HG03457 (cell line): ENCODE measurements at regions not wholly inside any gene's neighbourhood (a gene's known extent, or its start where the extent isn't known, plus 50 kb on each side); places are given as distances from the start of the nearest gene placed in this dataset.

Experiments
- ATAC-seq: cut with Tn5 transposase; IDR thresholded peaks from one replicate; pipeline ENCODE4 v1.9.1; 2021; ENCODE audit warnings: moderate number of reproducible peaks; ENCODE audit not compliant: unreplicated experiment

DNA sequence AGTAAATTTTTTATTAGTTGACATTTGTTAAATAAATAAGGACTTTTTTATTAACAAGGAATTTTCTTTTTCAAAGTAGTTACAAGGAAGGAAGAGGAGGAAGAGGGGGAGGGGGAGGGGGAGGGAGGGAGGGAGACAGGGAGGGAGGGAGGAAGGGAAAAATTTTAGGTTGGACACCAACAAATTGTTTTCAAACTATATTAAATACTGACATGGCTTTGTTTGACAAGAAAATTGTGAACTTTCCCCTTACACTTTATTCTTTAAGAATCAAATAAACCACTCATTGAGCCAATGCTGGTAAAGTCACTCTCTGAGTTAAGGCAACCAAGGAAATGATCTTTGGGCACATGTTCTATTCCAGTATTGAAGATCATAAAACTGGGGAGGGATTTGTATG is 115.7 kb upstream of the PPP2R3A start:
- no peak for ATAC-seq

DNA sequence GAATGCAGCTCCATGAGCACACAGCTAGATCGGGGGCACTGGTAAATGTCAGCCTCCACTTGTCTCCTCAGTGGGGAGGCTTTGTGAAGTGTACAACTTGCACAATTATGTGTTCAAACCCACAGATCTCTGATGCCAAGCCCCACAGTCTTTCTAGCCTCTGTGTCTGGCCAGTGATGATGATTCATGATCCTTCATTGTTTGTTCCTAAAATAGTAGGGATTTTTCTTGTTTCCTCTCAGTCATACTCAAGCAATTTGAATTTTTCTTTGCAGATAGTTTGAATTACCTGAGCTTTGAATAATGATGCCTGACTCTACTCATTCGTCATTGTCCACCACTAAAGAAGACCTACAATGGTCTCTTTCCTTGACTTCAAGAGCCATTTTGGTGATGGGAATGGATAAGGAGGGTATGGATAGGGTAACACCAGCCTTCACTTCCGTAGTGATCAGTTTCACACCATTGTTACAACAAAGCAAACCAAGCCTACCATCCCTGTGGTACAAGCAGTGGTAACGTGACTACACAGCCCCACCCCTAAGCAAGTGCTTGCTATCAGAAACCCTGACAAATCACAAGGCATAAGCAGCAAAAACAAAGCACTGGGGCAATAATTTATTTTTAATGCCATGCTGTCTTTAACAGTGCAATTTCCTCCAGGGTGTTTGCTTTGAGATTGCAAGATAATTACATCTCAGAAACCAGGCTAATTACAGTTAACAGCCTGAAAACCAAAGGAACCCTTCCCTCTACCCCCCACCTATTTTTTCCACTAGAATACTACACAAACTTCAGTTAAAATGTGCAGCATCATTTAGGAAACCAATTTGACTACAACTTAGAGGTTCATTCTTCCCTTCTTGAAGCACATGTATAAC is 114.1 kb upstream of the PPP2R3A start:
- ATAC-seq, result no peak

DNA sequence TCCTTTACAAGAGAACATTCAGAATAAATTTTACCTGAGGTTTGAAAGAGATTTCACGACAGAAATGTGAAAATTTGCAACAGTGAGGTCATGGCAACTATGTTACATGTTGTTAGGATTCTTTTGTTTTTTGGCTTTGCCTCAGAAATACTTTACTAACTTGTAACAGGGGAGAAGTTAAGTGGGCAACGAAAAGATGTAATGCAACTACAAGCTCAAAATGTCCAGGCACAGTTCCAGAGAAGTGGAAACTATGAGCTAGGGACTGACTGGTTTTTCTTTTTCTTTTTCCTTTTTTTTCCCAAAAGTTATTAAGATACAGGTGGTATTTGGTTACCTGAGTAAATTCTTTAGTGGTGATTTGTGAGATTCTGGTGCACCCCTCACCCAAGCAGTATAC is 111.5 kb upstream of the PPP2R3A start:
- ATAC-seq, result no peak

DNA sequence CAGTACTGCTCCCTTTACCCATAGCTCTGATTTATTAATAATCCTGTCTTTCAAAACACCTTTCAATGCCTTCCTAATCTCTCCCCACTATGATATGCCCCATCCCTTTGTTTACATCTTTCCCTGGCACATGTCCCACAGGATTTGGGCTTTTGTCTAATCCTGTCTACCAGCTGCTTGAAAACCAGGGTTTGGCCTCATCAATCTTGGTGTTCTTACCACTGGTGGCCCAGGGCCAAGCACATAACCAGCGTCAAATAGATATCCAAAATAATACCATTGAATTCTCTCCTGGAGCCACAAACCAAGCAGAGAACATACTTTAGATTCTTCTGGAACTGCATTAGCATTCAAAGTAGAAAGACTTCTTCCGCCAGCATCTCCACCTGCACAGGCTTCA is 104.8 kb upstream of the PPP2R3A start:
- no peak for ATAC-seq

DNA sequence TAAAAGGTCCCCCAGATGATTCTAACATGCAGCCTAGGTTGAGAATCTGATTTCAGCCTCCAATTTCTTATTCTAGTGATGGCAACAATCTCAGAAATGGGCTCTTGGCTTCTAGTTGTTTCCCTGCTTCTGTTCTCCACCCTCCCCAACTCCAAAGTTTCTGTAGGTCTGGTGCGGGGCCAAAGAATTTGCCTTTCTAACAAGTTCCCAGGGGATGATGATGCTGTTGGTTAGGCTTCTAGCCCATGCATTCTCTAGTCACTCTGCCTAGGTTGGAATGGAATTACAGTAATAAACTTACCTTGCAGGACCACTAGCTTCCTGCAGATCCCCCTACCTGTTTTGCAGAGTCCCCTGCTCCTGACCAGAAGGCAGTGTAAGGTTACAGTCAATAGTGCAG is 103.2 kb upstream of the PPP2R3A start:
- ATAC-seq, result no peak

DNA sequence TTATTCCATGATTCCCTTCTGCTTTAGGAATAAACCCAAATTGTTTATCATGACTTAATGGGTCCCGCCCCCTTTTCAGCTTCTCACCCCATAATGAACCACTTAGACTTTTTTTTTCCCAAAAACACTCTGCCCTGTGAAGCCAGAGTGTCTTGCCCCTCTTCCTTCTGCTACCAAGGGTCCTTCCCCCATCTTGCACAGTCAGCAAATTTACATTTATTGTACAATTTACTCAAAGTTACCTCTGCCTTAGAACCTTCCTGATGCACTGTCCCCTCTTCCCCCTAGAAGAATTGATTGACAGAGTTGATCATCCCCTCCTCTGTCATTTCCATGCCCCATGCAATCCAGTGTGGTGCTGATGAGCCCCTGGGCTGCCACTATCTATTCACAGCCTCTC is 101.5 kb upstream of the PPP2R3A start:
- no peak for ATAC-seq

DNA sequence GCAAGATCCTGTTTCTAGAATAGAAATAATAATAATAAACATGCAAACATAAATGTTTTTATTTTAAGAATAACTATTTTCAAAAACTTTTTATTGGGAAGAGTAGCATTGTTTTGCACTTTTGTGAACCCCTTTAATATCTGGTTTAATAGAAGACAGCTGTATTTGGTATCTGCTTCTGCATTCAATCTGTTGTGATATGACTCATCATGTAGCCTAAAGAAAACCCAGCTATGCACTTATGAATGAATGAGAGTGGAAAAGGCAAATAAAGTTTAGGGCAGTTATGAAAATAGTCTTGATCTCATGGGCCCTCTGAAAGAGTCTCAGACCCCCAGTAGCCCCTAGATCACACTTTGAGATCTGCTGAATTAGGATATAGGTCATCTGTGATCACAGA is 100.4 kb upstream of the PPP2R3A start:
- no peak for ATAC-seq

DNA sequence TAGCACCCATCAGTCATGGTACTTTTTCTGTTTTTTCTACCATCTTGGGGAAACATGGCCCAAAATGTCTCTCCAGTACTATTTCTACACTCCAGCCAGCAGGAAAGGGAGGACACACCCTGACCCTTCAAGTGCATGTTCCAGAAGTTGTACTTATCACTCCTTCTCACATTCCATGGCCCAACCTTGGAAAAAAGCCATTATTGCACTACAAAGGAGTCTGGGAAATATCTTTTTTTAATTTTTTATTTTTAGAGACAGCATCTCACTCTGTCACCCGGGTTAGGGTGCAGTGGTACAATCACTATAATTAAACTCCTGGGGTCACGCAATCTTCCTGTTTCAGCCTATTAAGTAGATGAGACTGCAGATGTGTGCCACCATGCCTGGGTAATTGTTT is 100.0 kb upstream of the PPP2R3A start:
- no peak for ATAC-seq

DNA sequence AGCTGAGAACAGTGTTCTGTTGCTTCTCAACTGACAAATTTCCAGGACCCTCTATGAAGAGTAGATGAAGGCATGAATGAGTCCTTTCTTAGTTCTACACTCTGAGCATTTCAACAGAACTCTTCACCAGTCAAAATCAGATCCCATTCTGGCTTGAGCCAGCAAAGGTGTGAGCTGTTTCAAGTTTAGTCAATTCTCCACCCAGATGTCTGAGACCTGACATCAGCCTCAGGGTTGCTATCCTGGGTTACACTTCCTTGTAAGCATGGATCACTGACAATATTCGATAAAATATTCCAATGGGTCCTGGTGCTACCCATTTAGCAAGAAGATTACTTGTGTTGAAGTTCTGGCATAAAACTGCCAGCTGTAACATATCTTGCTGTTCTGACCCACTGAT is 97.6 kb upstream of the PPP2R3A start:
- no peak for ATAC-seq

DNA sequence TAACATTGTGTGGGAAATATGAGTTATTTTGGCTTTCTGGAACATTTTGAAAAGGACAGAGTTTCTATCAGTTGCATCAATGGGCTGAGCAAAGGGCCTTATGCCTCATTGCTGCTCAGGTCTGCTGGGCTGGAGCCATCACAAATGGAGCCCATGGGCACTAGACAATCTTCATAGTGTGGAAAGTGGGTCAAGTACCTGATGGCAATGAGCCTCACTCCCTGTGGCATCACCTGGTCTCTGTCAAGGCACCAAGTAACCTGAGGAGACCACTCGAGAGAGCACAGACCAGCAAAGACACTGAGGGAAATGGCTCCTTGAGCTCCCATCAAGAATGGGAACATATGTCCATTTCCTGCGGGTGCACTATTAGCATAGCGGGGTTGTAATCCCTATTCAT is 96.7 kb upstream of the PPP2R3A start:
- ATAC-seq, result no peak

DNA sequence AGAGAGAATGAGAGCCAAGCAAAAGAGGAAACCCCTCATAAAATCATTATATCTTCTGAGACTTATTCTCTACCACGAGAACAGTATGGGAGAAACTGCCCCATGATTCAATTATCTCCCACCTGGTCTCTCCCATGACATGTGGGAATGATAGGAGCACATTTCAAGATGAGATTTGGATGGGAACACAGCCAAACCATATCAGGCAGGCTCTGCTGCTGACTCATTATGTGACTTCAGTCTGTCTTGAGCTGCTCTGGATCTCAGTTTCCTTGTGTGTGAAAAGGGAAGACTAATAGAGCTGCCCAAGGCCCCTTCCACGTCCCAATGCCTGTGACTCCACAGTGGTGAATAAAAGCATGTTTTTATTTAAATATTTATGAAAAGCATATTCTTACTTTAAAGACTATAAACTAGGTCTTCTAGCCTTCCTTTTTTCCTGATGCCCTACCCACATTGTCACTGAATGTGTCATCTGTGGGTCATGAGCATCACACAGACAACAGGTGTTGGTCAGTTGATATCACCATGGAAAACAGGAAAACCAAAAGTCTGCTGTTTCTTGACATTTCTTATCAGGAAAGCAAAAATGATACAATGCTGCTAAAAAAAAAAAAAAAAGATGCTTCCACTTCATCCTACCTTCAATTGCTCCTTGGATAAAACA is 96.0 kb upstream of the PPP2R3A start:
- no peak for ATAC-seq

DNA sequence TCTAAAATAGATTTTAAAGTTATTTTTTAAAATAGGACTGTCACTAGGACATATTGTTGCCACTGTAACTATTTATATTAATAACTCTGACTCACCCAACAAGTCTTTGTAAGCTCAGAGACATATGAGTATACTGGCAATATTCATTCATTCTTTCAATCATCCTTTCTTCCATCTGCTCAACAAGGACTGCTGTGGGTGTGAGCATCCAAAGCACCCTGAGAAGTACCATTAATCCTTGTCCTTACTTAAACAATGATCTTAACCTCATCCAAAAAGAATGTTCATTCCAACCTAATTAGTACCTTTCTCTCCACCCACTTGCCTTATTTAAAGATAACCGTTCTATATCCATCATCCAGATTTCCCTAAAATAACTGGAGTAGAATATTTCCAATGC is 94.2 kb upstream of the PPP2R3A start:
- no peak for ATAC-seq

DNA sequence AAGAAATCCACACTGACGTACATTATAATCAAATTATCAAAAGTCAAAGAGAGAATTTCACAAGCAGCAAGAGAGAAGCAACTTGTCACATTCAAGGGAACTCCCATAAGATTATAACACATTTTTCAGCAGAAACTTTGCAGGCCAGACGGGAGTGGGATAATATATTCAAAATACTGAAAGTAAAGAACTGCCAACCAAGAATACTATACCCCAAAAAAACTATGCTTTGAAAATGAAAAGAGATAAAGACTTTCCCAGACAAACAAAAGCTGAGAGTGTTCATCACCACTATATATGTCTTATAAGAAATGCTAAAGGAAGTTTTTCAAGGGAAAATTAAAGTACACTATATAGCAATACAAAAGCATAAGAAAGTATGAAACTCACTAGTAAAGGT is 91.5 kb upstream of the PPP2R3A start:
- no peak for ATAC-seq

DNA sequence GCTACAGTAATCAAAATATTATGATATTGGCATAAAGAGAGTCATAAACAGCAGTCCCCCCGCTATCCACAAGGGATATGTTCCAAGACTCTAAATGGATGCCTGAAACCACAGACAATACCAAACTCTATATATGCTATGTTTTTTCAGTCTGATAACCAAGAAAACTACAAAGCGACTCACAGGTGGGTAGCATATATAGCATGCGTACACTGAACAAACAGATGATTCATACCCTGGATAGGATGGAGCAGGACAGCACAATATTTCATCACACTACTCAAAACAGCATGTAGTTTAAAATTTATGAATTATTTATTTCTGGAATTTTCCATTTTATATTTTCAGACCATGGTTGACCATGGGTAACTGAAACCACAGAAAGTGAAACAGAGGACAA is 87.0 kb upstream of the PPP2R3A start:
- no peak for ATAC-seq

DNA sequence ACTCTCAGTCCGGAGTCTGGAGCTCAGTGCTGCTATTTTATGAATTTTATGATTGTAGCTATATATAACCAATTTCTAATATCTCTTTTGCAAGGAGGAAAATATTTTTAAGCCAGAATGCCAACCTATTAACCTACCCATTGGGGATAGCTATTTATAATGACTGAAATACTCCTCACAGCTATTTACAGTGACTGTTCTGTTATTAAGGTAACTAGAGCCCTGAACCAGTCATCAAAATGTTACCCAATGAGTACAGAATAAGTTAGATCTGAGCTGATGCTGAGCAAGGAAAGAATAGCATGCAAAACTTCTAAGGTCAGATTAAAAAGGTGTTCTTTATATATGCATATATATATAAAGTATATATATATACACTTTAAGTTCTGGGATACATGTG is 79.6 kb upstream of the PPP2R3A start:
- no peak for ATAC-seq

DNA sequence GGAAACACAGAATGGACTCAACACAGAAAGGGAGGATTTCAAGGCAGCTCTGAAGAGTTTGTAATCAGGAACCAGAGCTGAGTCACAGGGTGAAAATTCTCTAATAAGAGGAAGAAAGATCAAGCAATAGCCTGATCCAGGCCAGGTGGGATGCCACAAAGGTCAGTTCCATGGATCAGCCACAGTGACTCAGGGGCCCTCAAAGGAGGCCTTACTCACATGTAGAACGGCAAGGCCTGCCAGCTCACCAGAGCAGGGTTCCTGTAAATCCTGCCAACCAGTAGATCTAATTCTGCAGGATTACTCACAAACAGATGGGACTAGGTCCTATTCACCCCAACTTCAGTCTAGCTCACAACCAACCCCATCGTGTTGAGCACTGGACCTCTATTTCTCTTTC is 78.3 kb upstream of the PPP2R3A start:
- ATAC-seq, result no peak

DNA sequence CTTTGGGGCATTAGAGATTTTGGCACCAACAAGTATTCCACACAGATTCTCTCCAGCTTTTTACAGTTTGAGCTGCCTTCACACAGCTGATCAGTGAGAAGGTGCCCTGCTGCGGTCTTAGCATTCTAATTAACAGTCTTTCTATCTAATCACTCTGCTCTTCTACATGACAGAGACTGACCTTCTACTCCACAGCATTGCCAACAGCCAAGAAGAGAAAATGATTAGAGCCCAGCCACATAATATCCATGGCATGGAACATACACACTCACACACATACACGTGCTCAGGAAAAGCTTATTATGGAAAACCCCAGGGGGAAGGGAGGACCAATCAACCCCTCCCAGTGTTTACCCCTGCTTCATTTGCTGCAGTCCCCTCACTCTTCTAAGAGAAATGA is 76.1 kb upstream of the PPP2R3A start:
- ATAC-seq, result no peak

DNA sequence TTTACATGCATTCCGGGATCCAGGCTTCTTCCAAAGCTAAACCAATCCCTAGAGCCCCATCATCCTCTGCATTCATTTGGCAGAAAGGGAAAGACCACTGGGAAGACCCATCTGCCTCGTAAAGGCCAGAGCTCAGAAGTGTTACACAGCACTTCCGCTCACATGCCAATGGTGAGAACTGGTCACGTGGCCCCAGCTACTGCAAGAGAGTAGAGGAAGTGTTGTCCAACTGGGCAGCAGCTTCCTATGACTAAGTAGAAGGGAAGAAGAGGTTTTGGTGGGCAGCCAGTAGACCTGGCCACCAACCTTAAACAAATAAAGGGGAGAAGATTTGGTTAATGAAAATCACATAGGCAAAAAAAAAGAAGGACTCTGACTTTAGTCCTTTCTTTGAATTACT is 74.4 kb upstream of the PPP2R3A start:
- ATAC-seq, result no peak

DNA sequence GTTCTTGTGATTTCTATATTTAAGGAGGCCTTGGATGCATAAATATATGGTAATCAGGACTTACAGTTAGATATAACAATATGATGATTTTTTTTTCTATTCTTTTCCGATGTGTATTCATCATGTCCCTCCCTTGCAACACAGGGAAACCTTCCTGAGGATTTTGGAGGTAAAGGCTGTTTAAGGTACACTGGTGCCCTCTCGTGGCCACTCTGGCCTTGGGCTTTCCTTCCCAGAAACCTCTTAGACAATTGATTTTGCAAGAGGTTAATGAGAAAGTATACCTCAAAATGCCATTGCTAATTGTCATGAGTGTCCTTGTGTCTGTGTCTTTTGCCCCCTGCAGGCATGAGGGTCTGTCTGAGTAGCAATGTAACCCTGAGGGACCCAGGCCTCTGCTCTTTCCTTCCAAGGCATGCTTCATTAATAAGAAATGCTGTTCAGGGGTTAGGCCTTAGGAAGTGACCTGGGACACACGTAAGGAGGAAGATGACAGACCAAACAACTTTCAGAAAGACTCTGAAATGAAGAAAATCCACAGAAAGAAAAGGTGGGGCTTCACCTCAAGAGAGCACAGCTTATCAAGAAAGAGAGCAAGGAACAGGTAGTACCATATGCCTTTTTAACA is 70.3 kb upstream of the PPP2R3A start:
- ATAC-seq, result no peak

DNA sequence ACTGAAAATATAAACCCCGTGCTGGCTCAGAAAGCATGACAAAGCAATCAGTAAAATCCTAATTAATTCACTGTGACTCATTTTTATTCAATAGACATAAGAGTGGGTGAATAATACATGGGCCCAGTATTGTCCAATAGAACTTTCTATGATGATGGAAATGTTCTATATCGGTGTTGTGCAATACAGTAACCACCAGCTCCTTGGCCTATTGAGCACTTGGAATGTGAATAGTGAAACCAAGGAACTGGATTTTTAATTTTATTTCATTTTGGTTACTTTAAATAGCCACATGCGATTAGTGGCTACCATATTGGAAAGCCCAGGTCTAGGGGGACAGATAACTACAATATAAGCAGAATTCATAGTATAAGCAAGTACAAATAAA is 69.8 kb upstream of the PPP2R3A start:
- no peak for ATAC-seq

DNA sequence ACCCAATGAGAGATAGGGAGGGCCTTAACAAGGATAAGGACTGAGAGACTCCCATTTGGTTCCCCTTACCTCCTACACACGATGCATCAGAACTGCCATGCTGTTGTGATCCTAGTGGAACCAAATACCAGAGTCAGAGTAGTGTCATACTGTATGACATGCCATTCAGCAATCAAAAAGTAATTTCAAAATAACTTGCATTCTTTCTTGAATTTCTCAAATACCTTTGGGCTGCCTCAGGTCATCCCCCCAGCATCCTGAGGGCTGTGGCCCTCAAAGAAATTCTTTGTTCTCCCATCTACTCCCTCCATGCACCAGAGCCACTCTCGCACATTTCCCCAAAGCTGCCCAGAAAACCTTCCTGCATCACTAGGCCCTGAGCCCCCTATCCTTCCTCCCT is 68.9 kb upstream of the PPP2R3A start:
- no peak for ATAC-seq

DNA sequence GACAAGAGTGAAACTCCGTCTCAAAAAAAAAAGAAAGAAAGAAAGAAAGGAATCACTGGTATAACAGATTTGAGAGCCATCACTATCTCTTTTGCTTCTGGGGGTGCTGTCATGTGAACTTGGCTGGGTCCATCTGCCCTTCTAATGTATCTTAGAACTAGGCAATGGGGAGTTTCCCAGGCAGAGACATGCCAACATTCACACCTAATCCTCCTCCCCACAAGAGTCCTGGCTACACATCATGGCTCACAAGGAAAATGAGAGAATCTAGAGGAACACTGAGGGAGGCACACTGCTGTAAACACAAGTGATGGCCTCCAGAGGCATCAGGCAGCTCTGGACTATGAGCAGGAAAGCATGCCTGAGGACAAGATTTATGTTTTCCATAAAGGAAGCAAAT is 67.8 kb upstream of the PPP2R3A start:
- no peak for ATAC-seq
